ENCODE measurements at regions not wholly inside any gene's neighbourhood (a gene's known extent, or its start where the extent isn't known, plus 50 kb on each side); places are given as distances from the start of the nearest gene placed in this dataset.

- no peak for ATAC-seq
- H3K27me3 ChIP-seq (replicated peaks in 1 of 2; ENCODE audit: control insufficient read depth in 2 of 2, insufficient read depth in 2 of 2, low read length in 1 of 2): no peaks in the 10 kb centered on the region
- DNase-seq (ENCODE audit: low read depth, low spot score): no peak
- H3K4me1 ChIP-seq (ENCODE audit: control insufficient read depth, insufficient read depth, low read length): no peaks in the 10 kb centered on the region
- TF ChIP-seq RAD51 (IDR thresholded peaks at IDR 0.05): no peak
- TF ChIP-seq CBFB (IDR thresholded peaks at IDR 0.05; ENCODE audit: low read depth): no peak
- TF ChIP-seq ZNF592 (IDR thresholded peaks at IDR 0.05): no peak
- no peak for TF ChIP-seq CEBPZ (IDR thresholded peaks at IDR 0.05; ENCODE audit: low read depth, low read length)
- TF ChIP-seq YBX1 (IDR thresholded peaks at IDR 0.05): no peak
- TF ChIP-seq, protein P1, sequence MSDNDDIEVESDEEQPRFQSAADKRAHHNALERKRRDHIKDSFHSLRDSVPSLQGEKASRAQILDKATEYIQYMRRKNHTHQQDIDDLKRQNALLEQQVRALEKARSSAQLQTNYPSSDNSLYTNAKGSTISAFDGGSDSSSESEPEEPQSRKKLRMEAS (IDR thresholded peaks at IDR 0.05; ENCODE audit: low read depth, low read length): no peak
- TF ChIP-seq SREBF1 (IDR thresholded peaks at IDR 0.05; ENCODE audit: low read length): no peak
- no peak for TF ChIP-seq SRF (IDR thresholded peaks at IDR 0.05; ENCODE audit: low read depth in 2 of 2, low read length in 2 of 2)
- no peaks in the 10 kb centered on the region for H3K79me2 ChIP-seq (ENCODE audit: control insufficient read depth, insufficient read depth, low read length)
- H3K9me3 ChIP-seq (replicated peaks; ENCODE audit: control insufficient read depth, insufficient read depth, low read length): no peaks in the 10 kb centered on the region
- H2AFZ ChIP-seq (ENCODE audit: control insufficient read depth, low read depth, low read length): no peak overlapping the region
- WGBS (ENCODE audit: insufficient coverage, insufficient replicate concordance, low lambda C conversion rate, missing lambda C conversion rate): 0% methylated on average over 2 of the region's 2 CpGs
- CTCF ChIA-PET: no interaction called here
- H3K9ac ChIP-seq (ENCODE audit: control insufficient read depth, insufficient read depth, low read length): no peak overlapping the region
- H3K4me2 ChIP-seq (ENCODE audit: control insufficient read depth, insufficient read depth): no peak overlapping the region
- no peaks in the 10 kb centered on the region for H3K36me3 ChIP-seq (ENCODE audit: control insufficient read depth in 2 of 2, insufficient read depth in 2 of 2, low read length in 1 of 2)
- in situ Hi-C loops (cut with MboI) (no loop called here), intact Hi-C loops (cut with micrococcal nuclease; ENCODE audit: unreplicated experiment) (no loop called here)
- RAD21 ChIA-PET (ENCODE audit: unreplicated experiment): no interaction called here
- POLR2A ChIA-PET: no interaction called here
- H3K4me3 ChIP-seq: no peak overlapping the region
- FAIRE-seq: no peak
- SMC1A ChIA-PET (ENCODE audit: uncharacterized antibody, unreplicated experiment): no interaction called here
- H3K27ac ChIP-seq (ENCODE audit: control insufficient read depth, insufficient read depth): no peak overlapping the region
- no TSS peak for BruUV-seq (replicated peaks)
- H4K20me1 ChIP-seq (ENCODE audit: control insufficient read depth, insufficient read depth): no peaks in the 10 kb centered on the region
Measured at GRCh38 chr3:35383216-35383615, 256.1 kb upstream of the ARPP21 start.
